AG09309 (cell line): ENCODE measurements at regions not wholly inside any gene's neighbourhood (a gene's known extent, or its start where the extent isn't known, plus 50 kb on each side); places are given as distances from the start of the nearest gene placed in this dataset.

ENCODE experiments used
- DNase-seq: peaks from one replicate; pipeline ENCODE4 v3.0.0-alpha.2; 2010; ENCODE audit warnings: low read depth
- H3K4me3 ChIP-seq: 2 replicates; pipeline ENCODE4 v1.5.1; 2011; ENCODE audit warnings: mild to moderate bottlenecking, low read depth, low read length, moderate library complexity; ENCODE audit not compliant: control insufficient read depth
- CTCF ChIP-seq: IDR thresholded peaks from 2 replicates; pipeline ENCODE4 v1.5.1; 2011; ENCODE audit warnings: mild to moderate bottlenecking, low read depth, low read length, inconsistent platforms; ENCODE audit not compliant: insufficient read depth, control insufficient read depth; ENCODE audit errors: missing control alignments

- DNase-seq = no peak
- TF ChIP-seq CTCF = no peak
- H3K4me3 ChIP-seq = no peak overlapping the region
These were observed 1808.8 kb upstream of the ACO1 start for GRCh38 chr9:30575691-30576090.

- no peak for DNase-seq
- no peak for TF ChIP-seq CTCF
- H3K4me3 ChIP-seq = no peak overlapping the region
These were observed 1804.6 kb upstream of the ACO1 start for GRCh38 chr9:30579810-30580209.

- DNase-seq = no peak
- H3K4me3 ChIP-seq = no peak overlapping the region
- no peak for TF ChIP-seq CTCF
These were observed 1802.2 kb upstream of the ACO1 start for GRCh38 chr9:30582240-30582639.

GRCh38 chr9:30584559-30584958 is 1799.9 kb upstream of the ACO1 start:
- no peak overlapping the region for H3K4me3 ChIP-seq
- no peak for TF ChIP-seq CTCF
- no peak for DNase-seq

- TF ChIP-seq CTCF = no peak
- DNase-seq = no peak
- no peak overlapping the region for H3K4me3 ChIP-seq
These were observed 1793.0 kb upstream of the ACO1 start for GRCh38 chr9:30591461-30591860.

- TF ChIP-seq CTCF = no peak
- DNase-seq = no peak
- no peak overlapping the region for H3K4me3 ChIP-seq
These were observed 1786.8 kb upstream of the ACO1 start for GRCh38 chr9:30597608-30598007.

GRCh38 chr9:30605936-30606335 is 1778.5 kb upstream of the ACO1 start:
- TF ChIP-seq CTCF = no peak
- H3K4me3 ChIP-seq = no peak overlapping the region
- no peak for DNase-seq
